GM21515 (cell line): ENCODE measurements at regions not wholly inside any gene's neighbourhood (a gene's known extent, or its start where the extent isn't known, plus 50 kb on each side); places are given as distances from the start of the nearest gene placed in this dataset.
"Not testable (repeated sequence)": the region's sequence is repeated elsewhere in the genome, so short reads cannot be mapped to it uniquely, and the experiment has no call there.

Experiments used
- ATAC-seq: cut with Tn5 transposase; IDR thresholded peaks from one replicate; pipeline ENCODE4 v1.9.1; 2021; ENCODE audit not compliant: unreplicated experiment

DNA sequence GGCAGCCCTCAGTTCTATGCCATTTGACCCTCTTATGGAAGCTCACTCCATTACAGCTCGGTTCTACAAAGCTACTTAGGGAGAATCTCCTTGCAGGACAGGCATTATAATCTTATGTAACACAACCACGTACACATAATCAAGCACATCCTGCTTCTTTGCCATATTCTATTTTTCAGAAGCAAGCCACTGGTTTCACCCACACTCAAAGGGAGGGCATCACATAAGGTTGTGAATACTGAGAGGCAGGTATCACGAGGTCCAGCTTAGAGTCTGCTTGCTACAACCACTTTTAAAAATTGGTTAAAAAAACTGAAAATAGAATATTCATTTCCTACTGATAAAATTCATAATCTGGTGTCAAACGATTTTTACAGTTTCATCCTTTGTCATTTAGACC is 589.2 kb downstream of the SLC16A7 start:
- no peak for ATAC-seq

DNA sequence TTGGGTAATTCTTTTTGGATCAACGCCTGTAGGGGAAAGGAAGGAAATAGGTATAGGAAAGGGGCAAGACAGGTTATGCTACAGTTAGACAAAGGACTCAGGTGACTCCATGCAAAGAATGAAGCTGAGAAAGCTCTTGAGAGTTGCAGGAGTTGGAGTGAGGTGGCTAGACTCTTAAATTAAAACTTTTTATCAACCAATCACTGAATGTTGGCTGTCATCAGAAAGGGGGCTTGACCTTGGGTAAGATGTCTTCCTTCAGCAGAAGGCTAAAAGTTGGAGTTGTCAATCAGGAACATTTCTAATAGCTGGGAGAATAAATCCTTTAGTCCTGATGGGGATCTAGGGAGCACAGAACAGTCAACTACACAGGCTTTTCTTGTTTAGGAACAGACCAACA is 595.4 kb downstream of the SLC16A7 start:
- ATAC-seq: no peak

DNA sequence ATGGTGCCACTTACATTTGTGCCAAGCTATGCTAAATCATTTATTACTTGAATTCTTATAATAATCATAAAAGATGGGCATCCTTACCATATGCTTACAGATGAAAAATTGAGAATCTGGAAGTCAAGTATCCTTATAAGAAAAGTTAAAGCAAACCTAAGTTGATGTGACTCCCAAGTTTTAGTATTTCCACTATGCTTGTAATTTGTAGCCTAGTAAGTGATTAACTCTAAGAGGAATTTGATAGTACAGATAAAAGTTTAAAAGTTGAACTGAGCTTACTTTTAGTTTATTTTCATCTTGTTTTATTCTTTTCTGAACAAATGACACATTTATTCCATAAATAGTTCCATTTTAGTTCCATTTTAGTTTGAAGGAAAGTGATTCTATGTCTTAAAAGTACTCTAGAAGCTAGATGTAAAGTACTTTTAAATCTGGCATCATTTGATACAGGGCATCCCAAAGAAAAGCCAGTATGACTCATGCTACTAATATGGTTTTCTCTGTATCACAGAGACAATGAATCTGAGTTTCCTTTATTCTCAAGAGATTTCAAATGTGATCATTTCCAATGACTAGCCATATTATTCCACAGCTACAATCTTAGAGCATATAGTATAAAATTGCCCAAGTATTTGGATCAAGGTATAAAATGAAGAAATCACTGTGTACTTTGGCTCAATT is 596.0 kb downstream of the SLC16A7 start:
- ATAC-seq: no peak

DNA sequence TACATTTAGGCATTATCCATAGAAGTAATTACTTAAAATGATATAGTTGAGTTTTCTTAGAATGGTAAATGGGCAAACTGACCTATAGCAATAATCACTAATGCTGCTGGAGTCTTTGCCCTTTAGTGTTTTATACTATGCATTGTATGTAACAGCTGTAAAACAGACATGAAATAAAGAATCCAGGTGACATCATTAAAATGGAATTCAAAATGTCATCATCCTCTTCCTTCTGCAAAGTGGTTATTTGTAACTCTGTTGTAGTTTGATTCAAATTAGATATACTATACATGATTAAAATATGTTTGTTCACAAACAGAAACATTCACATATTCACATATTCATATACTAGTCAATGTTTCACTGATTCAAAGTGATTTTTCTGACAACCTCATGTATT is 598.8 kb downstream of the SLC16A7 start:
- ATAC-seq: no peak

DNA sequence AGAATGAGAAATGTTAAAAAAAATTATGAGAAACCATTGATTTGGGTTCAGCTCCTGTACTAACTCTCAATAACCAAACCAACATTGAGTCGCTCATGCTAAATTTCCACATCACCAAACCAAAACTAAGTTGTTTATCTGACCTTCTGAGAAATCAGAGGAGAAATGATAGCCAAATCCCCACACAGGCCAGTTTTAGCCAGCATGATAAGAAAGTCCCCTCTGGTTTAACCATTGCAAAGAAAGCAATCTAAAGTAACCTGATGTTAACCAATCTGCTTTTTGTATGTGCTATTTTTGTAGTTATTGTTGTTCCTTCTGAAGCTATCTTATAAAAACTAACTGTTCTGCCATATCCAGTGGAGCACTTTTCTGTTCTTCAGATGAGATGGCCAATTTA is 599.7 kb downstream of the SLC16A7 start:
- no peak for ATAC-seq

DNA sequence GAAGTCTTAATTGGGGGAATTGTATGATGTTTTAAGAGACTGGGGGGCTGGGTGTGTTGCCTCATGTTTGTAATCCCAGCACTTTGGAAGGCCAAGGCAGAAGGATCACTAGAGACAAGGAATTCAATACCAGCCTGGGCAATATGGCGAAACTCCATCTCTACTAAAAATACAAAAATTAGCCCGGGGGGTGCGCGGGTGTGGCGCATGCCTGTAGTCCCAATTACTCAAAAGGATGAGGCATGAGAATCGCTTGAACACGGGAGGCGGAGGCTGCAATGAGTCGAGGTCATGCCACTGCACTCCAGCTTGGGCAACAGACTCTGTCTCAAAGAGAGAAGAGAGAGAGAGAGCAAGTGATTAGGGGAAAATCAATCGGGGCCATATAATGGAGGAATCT is 600.5 kb downstream of the SLC16A7 start:
- no peak for ATAC-seq

DNA sequence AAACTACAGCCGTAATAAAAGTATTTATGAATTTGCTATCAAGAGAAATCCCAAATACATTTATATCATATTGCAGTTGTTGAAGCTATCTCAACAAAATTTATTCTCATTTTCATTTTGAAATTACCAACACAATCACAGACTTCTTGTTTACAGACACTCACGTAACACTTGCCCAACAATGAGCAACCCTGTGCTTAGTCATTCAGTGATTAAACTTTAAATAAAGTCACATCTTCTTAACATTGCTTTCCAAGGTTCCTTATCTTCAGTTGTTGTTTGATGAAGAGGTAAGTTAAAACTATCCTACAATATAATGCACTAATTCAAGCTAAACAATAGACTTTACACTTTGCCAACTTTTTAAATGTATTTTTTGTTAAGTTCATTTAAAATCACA is 601.8 kb downstream of the SLC16A7 start:
- no peak for ATAC-seq

DNA sequence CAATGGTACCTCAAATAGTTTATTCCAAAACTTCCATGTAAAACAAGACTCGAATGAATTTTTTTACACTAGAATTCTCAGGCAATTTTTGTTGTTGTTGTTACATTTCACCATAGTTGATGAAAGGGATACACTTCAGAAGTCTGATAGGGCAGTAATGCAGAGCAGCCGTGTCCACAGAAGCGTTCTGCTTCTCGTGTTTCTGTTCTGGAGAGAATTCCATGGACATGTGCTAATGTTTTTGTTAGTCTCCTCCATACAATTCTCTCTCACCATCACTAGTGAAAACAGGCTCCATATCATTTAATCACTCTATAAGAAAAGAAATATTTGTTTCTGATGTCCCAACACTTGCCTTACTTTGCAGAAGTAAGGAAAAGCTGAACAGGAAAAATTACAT is 606.1 kb downstream of the SLC16A7 start:
- ATAC-seq: no peak

DNA sequence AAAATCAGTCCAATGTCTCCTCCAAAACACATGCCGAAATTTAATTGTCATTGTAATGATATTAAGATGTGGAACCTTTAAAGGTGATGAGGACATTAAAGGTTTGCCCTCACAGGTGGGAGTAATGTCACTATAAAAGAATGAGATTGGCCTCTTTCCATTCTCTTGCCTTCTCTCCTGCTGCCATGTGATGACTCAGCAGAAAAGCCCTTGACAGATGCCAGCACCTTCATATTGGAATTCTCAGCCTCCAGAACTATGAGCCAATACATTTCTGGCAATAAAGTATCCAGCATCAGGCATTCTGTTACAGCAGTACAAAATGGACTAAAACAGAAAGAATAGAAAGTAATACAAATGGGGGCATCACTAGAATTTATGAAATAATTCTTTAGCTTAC is 609.7 kb downstream of the SLC16A7 start:
- ATAC-seq: no peak

DNA sequence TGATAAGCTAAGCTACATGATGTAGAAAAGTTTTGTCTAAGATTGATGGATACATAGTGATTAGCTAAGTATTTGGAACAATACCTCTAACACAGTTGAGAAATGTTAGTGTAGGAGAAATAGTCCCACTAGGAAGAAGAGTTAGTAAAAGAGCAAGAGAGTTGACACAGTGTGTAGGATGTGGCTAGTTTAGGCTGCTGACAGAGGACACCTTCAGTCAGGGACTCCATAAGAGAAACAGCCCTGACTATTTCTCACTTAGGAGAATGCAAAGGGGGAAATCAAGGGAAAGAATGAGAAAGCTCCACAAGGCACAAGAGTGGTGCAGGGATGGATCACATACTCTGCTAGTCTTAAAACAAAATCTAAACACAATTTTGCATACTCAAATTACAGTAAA is 613.7 kb downstream of the SLC16A7 start:
- ATAC-seq: no peak

DNA sequence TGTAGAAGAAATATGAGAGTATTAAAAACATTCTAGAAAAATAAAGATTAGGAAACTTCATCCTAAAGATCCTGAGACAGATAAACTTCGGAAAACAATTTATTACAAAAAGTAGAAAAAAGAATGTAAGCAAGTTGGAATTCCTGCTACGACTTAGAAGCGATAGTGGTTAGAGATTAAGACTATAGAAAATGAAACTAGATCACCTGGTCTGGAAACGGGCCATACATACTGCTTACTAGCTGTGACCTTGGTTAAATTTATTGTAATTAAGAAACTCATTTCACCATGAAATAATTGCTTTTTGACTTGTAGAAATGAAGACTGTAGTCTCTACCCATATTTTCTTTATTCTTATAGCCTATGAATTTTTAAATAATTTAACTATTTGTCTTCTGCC is 614.1 kb downstream of the SLC16A7 start:
- ATAC-seq: no peak

DNA sequence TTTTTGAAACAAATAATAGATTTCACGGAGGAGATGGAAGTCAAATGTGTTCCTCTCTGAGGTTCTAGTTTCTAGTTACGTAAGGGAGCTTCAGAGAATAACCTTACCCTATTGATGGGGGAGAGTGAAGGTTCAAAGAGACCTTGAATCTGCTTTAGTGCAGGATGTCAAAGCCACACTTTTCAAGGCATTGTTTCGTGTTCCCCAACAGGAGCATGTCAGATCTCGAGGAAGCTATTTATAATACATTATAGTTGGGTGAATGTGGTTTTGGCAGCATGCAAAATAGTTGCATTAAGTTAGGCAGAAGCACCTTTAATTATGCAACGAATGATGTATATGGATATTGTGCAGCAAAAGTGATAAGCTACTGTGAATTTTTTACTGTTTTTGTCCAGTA is 614.9 kb downstream of the SLC16A7 start:
- no peak for ATAC-seq

DNA sequence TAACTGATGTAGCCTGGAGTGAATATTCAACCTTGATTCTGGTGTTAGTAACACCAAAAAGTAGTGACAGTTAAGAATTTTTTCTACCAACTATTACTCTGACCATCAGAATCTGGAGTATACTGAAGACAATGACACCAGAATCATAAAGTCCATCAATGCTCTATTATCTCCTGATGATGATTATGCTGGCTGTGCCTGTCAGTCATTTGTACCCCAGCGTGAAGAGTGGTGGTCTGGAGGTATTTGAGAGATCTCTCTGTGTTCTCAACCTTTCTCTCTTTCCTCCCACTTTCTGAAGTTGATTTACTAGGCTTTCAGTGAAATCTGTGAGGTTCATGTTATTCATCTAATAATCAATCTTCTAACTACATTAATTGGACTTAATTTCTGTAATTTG is 615.4 kb downstream of the SLC16A7 start:
- ATAC-seq: no peak

DNA sequence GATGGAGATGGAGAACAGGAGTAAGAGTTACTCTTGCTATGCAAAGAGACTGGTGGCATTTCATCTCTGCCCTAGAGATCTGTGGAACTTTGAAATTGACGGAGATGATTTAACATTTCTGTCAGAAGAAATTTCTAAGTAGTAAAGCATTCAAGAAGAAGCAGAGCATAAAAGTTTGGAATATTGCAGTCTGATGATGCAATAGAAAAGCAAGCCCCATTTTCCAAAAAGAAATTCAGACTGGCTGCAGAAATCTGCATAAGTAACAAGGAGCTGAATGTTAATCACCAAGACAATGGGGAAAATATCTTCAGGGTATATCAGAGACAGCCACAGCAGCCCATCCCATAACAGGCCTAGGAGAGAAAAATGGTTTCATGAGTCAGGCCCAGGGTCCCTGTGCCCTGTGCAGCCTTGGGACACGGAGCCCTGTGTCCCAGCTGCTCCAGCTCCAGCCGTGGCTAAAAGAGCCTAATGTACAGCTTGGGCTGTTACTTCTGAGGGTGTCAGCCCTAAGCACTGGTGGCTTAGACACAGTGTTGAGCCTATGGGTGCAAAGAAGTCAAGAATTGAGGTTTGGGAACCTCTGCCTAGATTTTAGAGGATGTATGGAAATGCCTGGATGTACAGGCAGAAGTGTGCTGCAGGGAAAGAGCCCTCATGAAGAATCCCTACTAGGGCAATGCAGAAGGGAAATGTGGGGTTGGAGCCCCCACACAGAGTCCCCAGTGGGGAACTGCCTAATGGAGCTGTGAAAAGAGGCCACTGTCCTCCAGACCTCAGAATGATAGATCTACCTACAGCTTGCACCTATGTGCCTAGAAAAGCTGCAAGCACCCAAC is 616.6 kb downstream of the SLC16A7 start:
- ATAC-seq: no peak

DNA sequence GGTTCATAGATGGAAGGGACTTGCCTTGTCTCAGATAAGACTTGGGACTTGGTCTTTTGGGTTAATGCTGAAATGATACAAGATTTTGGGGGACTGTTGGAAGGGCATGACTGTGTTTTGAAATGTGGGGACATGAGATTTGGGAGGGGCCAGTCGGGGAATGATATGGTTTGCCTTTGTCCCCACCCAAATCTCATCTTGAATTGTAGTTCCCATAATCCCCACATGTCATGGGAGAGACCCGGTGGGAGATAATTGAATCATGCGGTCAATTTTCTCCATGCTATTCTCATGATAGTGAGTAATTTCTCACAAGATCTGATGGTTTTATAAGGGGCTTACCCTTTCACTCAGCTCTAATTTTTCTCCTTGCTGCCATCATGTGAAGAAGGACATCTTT is 617.4 kb downstream of the SLC16A7 start:
- not testable (repeated sequence) for ATAC-seq

DNA sequence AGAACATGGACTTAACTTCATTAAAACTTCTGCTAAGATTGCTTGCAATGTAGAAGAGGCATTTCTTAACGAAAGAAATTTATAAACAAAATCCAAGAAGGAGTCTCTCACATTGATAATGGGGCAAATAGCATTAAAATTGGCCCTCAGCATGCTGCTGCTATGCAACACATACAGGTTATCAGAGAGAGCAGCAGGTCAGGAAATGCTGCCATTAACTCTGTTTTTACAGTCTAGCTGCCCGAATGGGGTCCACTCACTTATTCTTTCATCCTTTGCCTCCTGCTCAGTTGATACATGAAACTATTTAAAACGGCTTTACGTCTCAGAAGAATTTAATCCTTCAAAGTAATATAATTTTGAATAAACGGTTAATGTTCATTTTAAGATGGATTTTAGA is 620.4 kb downstream of the SLC16A7 start:
- ATAC-seq: no peak

DNA sequence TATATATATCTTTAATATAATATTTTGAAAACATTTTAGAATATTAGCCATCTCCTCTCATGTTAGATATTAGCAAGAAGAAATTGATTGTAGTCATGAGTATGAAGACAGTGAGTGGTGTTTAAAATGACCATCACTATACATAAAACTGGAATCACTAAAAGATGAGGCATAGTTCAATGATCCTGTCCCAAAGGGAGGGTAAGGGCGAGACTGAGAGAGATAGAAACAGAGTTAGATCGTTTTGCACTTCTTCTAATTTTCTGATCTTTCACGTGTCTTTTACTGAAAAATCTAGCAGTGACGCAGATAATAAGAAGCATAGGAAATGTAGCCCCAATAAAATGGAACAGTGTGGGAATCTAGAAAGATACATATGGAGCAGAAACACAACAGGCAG is 627.4 kb downstream of the SLC16A7 start:
- no peak for ATAC-seq

DNA sequence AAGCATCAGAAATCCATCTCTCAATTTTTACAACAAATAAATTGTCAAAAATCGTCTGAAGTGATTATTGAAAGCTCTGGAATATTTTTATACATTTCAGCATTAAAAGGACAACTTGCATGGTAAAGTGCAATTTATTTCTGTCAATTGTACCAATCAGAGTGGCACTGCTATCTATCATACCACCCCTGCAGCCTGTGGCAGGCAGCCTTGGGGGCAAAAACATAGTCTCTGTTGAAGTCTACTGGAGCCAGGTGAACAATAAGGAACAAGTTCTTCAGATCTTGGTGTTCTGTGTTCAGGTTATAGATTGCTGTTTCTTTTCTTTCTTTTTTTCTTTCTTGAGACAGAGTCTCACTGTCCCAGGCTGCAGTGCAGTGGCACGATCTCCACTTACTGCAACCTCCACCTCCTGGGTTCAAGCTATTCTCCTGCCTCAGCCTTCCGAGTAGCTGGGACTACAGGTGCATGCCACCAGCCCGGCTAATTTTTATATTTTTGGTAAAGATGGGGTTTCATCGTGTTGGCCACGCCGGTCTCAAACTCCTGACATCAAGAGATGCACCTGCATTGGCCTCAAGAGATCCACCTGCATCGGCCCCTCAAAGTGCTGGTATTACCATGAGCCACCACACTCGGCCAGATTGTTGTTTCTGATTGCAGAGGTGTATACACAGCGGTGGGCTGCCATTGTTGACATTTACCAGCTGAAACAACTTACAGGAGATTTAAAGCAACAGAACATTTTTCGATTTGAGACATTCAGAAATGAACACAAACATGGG is 629.6 kb downstream of the SLC16A7 start:
- ATAC-seq: no peak

DNA sequence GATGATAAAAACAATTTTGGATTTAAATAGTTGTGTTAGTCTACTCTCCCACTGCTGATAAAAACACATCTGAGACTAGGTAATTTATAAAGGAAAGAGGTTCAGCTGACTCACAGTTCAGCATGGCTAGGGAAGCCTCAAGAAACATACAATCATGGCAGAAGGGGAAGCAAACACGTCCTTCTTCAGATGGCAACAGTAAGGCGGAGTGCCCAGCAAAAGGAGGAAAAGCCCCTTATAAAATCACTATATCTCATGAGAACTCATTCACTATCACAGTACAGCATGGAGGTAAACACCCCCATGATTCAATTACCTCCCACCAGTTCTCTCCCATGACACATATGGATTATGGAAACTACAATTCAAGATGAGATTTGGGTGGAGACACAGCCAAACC is 632.1 kb downstream of the SLC16A7 start:
- ATAC-seq: no peak

DNA sequence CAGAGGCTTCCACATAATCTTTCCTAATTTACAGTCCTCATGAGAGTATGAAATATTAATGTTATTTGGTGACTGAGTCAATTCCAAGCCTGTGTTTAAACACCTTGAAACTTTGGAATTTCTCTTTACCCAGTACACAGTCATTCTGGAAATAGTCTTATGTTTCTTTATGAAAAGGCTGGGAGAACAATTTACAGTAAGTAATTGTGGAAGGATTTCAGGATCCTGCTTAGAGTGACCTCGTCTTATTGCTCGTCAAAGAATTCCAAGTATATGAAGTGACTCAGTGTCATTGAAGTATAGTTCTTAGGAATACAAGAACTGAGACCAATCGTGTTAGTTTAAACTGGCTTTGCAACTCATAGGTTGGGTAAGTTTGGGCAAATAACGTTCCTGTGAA is 634.2 kb downstream of the SLC16A7 start:
- no peak for ATAC-seq

DNA sequence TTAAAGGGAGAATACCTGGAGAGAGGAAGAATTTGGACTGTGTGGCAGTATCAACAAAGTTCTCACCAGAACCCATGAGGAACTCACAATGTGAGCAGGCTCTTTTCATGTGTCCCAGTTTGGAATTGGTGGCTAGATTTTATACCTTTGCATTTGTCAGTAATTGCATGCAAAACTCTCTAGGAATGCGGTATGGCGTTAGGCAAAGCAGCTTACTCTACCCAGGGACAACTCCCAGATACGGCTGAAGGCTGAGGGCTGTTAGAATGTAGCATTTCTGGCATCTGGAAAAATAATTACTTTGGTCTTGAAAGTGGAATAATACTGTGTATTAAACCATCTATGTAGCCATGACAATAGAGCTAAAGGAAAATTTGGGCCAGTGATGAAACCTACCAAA is 635.5 kb downstream of the SLC16A7 start:
- ATAC-seq: no peak
